ENCODE measurements at regions not wholly inside any gene's neighbourhood (a gene's known extent, or its start where the extent isn't known, plus 50 kb on each side); places are given as distances from the start of the nearest gene placed in this dataset.

- TF ChIP-seq PAXIP1 (CRISPR knock-in tag; conservative IDR thresholded peaks at IDR 0.05) (peak; percentile 54; the same call in 1 of the 2 replicates), ZNF276 (CRISPR knock-in tag; IDR thresholded peaks at IDR 0.05; ENCODE audit: low read depth) (no peak), ZIK1 (CRISPR knock-in tag; IDR thresholded peaks at IDR 0.05; ENCODE audit: borderline replicate concordance, low read depth) (no peak), TERF1 (CRISPR knock-in tag; IDR thresholded peaks at IDR 0.05) (no peak), ZNF784 (CRISPR knock-in tag; IDR thresholded peaks at IDR 0.05; ENCODE audit: borderline replicate concordance) (0 out of 2 replicates have a peak, but pooled peaks have one; percentile 48), LBX2 (CRISPR knock-in tag; IDR thresholded peaks at IDR 0.05; ENCODE audit: borderline replicate concordance) (no peak), RNF2 (conservative IDR thresholded peaks at IDR 0.05; ENCODE audit: low read depth) (0 out of 2 replicates have a peak, but pooled peaks have one; percentile 37), FOXA3 (CRISPR knock-in tag; IDR thresholded peaks at IDR 0.05) (peak; percentile 55), NFKBIZ (CRISPR knock-in tag; IDR thresholded peaks at IDR 0.05) (no peak), MEIS2 (CRISPR knock-in tag; IDR thresholded peaks at IDR 0.05) (no peak), ZNF256 (CRISPR knock-in tag; conservative IDR thresholded peaks at IDR 0.05) (no peak), ZNF3 (CRISPR knock-in tag; IDR thresholded peaks at IDR 0.05) (no peak), ARNT (IDR thresholded peaks at IDR 0.05) (no peak), SMAD3 (CRISPR knock-in tag; IDR thresholded peaks at IDR 0.05) (no peak), GPN1 (CRISPR knock-in tag; IDR thresholded peaks at IDR 0.05; ENCODE audit: borderline replicate concordance) (no peak), TARDBP (CRISPR knock-in tag; IDR thresholded peaks at IDR 0.05) (no peak; the same call in 1 of the 2 replicates), ZNF33A (CRISPR knock-in tag; IDR thresholded peaks at IDR 0.05; ENCODE audit: borderline replicate concordance) (no peak), ZSCAN12 (CRISPR knock-in tag; IDR thresholded peaks at IDR 0.05) (no peak), CSRNP2 (CRISPR knock-in tag; conservative IDR thresholded peaks at IDR 0.05; ENCODE audit: low read depth) (no peak), ELF4 (CRISPR knock-in tag; IDR thresholded peaks at IDR 0.05; ENCODE audit: borderline replicate concordance) (no peak)
These were observed 272.1 kb upstream of the AGTR2 start (continued) for GRCh38 chrX:115898382-115899001.
